WTC11 (cell line): ENCODE measurements at regions not wholly inside any gene's neighbourhood (a gene's known extent, or its start where the extent isn't known, plus 50 kb on each side); places are given as distances from the start of the nearest gene placed in this dataset.

Source experiments
- ATAC-seq: fragments of 200-7000 bp; cut with Tn5 transposase; 2 replicates; pipeline ENCODE4 v1.10.0; 2021; ENCODE audit warnings: mild to moderate bottlenecking, moderate library complexity
- CTCF ChIA-PET: fragments of 300-600 bp; sonication (Branson Sonifier 250); formaldehyde crosslinking; loops from one replicate; lab custom pipeline; 2021; ENCODE audit warnings: antibody characterized with exemption; lab: Charles Lee
- POLR2A ChIA-PET: fragments of 350-600 bp; sonication (Branson Sonifier 250); formaldehyde crosslinking; loops from one replicate; lab custom pipeline; 2021; ENCODE audit warnings: antibody characterized with exemption; lab: Charles Lee
- DNase-seq: peaks from one replicate; pipeline ENCODE4 v3.0.0; 2021; ENCODE audit warnings: low spot score
- H3K27ac Mint-ChIP-seq: 2 replicates; pipeline ENCODE4 v1.8.0; 2021; ENCODE audit warnings: mixed read lengths
- H3K27me3 Mint-ChIP-seq: 2 replicates; pipeline ENCODE4 v1.8.0; 2021; ENCODE audit warnings: low read depth, mild to moderate bottlenecking, moderate library complexity, mixed read lengths
- H3K36me3 Mint-ChIP-seq: 2 replicates; pipeline ENCODE4 v1.8.0; 2021; ENCODE audit warnings: mixed read lengths
- H3K4me1 Mint-ChIP-seq: 2 replicates; pipeline ENCODE4 v1.8.0; 2022; ENCODE audit warnings: mixed read lengths
- H3K4me3 Mint-ChIP-seq: 2 replicates; pipeline ENCODE4 v1.8.0; 2021; ENCODE audit warnings: mild to moderate bottlenecking, moderate library complexity, mixed read lengths
- H3K9me3 Mint-ChIP-seq: 2 replicates; pipeline ENCODE4 v1.8.0; 2021; ENCODE audit warnings: mixed read lengths
- AFF4 ChIP-seq: sonication (generic); formaldehyde crosslinking; IDR thresholded peaks from 2 replicates; pipeline ENCODE4 v1.8.1; 2023; ENCODE audit warnings: mild to moderate bottlenecking, missing genetic modification reagents, borderline replicate concordance
- CBFB ChIP-seq: sonication (generic); formaldehyde crosslinking; IDR thresholded peaks from 2 replicates; pipeline ENCODE4 v1.8.1; 2022; ENCODE audit warnings: mild to moderate bottlenecking, low read depth, missing genetic modification reagents
- E2F4 ChIP-seq: sonication (generic); formaldehyde crosslinking; IDR thresholded peaks from 2 replicates; pipeline ENCODE4 v1.8.1; 2022; ENCODE audit warnings: low read depth, mild to moderate bottlenecking, moderate library complexity, missing genetic modification reagents, borderline replicate concordance
- ERG ChIP-seq: fragments of 250-450 bp; sonication (Bioruptor Pico); IDR thresholded peaks from 2 replicates; pipeline ENCODE4 v1.8.0; 2021; ENCODE audit warnings: mild to moderate bottlenecking
- FOXP1 ChIP-seq: sonication (generic); formaldehyde crosslinking; IDR thresholded peaks from 2 replicates; pipeline ENCODE4 v1.8.0; 2022; ENCODE audit warnings: missing genetic modification reagents, mild to moderate bottlenecking, moderate library complexity, borderline replicate concordance
- IRF2 ChIP-seq: sonication (generic); formaldehyde crosslinking; IDR thresholded peaks from 2 replicates; pipeline ENCODE4 v1.8.0; 2022; ENCODE audit warnings: low read depth, missing genetic modification reagents, borderline replicate concordance
- NFYB ChIP-seq: sonication (generic); formaldehyde crosslinking; conservative IDR thresholded peaks from 2 replicates; pipeline ENCODE4 v1.8.0; 2022; ENCODE audit warnings: low read depth, missing genetic modification reagents
- PRRX2 ChIP-seq: fragments of 250-450 bp; sonication (Bioruptor Pico); IDR thresholded peaks from 2 replicates; pipeline ENCODE4 v1.8.0; 2021; ENCODE audit warnings: mild to moderate bottlenecking
- RELA ChIP-seq: sonication (generic); formaldehyde crosslinking; IDR thresholded peaks from 2 replicates; pipeline ENCODE4 v1.8.1; 2022; ENCODE audit warnings: missing genetic modification reagents, mild to moderate bottlenecking, borderline replicate concordance
- SOX15 ChIP-seq: fragments of 250-450 bp; sonication (Bioruptor Pico); IDR thresholded peaks from 2 replicates; pipeline ENCODE4 v1.9.0; 2021; ENCODE audit warnings: mild to moderate bottlenecking
- ZBTB21 ChIP-seq: sonication (generic); formaldehyde crosslinking; IDR thresholded peaks from 2 replicates; pipeline ENCODE4 v1.8.1; 2023; ENCODE audit warnings: mild to moderate bottlenecking, missing genetic modification reagents, borderline replicate concordance
- ZNF396 ChIP-seq: fragments of 250-450 bp; sonication (Bioruptor Pico); IDR thresholded peaks from 2 replicates; pipeline ENCODE4 v1.8.0; 2021; ENCODE audit warnings: mild to moderate bottlenecking, moderate library complexity, borderline replicate concordance
- ZNF671 ChIP-seq: fragments of 250-450 bp; sonication (Bioruptor Pico); IDR thresholded peaks from 2 replicates; pipeline ENCODE4 v1.8.0; 2021; ENCODE audit warnings: mild to moderate bottlenecking
- TF ChIP-seq, protein P1 (sequence below): sonication (generic); formaldehyde crosslinking; IDR thresholded peaks from 2 replicates; pipeline ENCODE4 v1.8.0; 2022; ENCODE audit warnings: mild to moderate bottlenecking, missing genetic modification reagents
- TF ChIP-seq, protein P2 (sequence below): sonication (generic); formaldehyde crosslinking; IDR thresholded peaks from 2 replicates; pipeline ENCODE4 v1.8.0; 2022; ENCODE audit warnings: missing genetic modification reagents
- TF ChIP-seq, protein P3 (sequence below): sonication (generic); formaldehyde crosslinking; IDR thresholded peaks from 2 replicates; pipeline ENCODE4 v1.8.0; 2022; ENCODE audit warnings: mild to moderate bottlenecking, missing genetic modification reagents

GRCh38 chr1:218572050-218572449, 226.9 kb downstream of the TGFB2 start:
- H3K27me3 Mint-ChIP-seq, result no peaks in the 10 kb centered on the region
- DNase-seq (no peak), ATAC-seq (no peak)
- CTCF ChIA-PET, result no interaction called here
- H3K27ac Mint-ChIP-seq, result no peak overlapping the region
- POLR2A ChIA-PET, result no interaction called here
- peaks cover 7% of the 10 kb centered on the region for H3K4me1 Mint-ChIP-seq
- H3K36me3 Mint-ChIP-seq, result no peaks in the 10 kb centered on the region
- TF ChIP-seq ZNF671 (CRISPR knock-in tag) (no peak), SOX15 (CRISPR knock-in tag) (no peak), PRRX2 (CRISPR knock-in tag) (no peak), ZBTB21 (CRISPR knock-in tag) (no peak), AFF4 (CRISPR knock-in tag) (no peak), E2F4 (CRISPR knock-in tag) (no peak), ERG (CRISPR knock-in tag) (no peak), CBFB (CRISPR knock-in tag) (no peak), RELA (no peak), IRF2 (CRISPR knock-in tag) (no peak), ZNF396 (CRISPR knock-in tag) (no peak), NFYB (CRISPR knock-in tag) (no peak), FOXP1 (CRISPR knock-in tag) (no peak)
- TF ChIP-seq, protein P1, sequence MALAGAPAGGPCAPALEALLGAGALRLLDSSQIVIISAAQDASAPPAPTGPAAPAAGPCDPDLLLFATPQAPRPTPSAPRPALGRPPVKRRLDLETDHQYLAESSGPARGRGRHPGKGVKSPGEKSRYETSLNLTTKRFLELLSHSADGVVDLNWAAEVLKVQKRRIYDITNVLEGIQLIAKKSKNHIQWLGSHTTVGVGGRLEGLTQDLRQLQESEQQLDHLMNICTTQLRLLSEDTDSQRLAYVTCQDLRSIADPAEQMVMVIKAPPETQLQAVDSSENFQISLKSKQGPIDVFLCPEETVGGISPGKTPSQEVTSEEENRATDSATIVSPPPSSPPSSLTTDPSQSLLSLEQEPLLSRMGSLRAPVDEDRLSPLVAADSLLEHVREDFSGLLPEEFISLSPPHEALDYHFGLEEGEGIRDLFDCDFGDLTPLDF, result no peak
- TF ChIP-seq, protein P2, sequence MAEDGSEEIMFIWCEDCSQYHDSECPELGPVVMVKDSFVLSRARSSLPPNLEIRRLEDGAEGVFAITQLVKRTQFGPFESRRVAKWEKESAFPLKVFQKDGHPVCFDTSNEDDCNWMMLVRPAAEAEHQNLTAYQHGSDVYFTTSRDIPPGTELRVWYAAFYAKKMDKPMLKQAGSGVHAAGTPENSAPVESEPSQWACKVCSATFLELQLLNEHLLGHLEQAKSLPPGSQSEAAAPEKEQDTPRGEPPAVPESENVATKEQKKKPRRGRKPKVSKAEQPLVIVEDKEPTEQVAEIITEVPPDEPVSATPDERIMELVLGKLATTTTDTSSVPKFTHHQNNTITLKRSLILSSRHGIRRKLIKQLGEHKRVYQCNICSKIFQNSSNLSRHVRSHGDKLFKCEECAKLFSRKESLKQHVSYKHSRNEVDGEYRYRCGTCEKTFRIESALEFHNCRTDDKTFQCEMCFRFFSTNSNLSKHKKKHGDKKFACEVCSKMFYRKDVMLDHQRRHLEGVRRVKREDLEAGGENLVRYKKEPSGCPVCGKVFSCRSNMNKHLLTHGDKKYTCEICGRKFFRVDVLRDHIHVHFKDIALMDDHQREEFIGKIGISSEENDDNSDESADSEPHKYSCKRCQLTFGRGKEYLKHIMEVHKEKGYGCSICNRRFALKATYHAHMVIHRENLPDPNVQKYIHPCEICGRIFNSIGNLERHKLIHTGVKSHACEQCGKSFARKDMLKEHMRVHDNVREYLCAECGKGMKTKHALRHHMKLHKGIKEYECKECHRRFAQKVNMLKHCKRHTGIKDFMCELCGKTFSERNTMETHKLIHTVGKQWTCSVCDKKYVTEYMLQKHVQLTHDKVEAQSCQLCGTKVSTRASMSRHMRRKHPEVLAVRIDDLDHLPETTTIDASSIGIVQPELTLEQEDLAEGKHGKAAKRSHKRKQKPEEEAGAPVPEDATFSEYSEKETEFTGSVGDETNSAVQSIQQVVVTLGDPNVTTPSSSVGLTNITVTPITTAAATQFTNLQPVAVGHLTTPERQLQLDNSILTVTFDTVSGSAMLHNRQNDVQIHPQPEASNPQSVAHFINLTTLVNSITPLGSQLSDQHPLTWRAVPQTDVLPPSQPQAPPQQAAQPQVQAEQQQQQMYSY, result no peak
- TF ChIP-seq, protein P3, sequence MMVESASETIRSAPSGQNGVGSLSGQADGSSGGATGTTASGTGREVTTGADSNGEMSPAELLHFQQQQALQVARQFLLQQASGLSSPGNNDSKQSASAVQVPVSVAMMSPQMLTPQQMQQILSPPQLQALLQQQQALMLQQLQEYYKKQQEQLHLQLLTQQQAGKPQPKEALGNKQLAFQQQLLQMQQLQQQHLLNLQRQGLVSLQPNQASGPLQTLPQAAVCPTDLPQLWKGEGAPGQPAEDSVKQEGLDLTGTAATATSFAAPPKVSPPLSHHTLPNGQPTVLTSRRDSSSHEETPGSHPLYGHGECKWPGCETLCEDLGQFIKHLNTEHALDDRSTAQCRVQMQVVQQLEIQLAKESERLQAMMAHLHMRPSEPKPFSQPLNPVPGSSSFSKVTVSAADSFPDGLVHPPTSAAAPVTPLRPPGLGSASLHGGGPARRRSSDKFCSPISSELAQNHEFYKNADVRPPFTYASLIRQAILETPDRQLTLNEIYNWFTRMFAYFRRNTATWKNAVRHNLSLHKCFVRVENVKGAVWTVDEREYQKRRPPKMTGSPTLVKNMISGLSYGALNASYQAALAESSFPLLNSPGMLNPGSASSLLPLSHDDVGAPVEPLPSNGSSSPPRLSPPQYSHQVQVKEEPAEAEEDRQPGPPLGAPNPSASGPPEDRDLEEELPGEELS (CRISPR knock-in tag), result no peak
- H3K4me3 Mint-ChIP-seq, result no peak overlapping the region
- H3K9me3 Mint-ChIP-seq, result no peaks in the 10 kb centered on the region
